Loucy (cell line): ENCODE measurements at regions not wholly inside any gene's neighbourhood (a gene's known extent, or its start where the extent isn't known, plus 50 kb on each side); places are given as distances from the start of the nearest gene placed in this dataset.

Source experiments
- H2AFZ ChIP-seq: fragments of 200-600 bp; sonication (generic); 2 replicates; pipeline ENCODE4 v1.6.0; 2016; ENCODE audit warnings: antibody characterized with exemption, mild to moderate bottlenecking, low read length, moderate library complexity
- H3F3A ChIP-seq: fragments of 200-600 bp; 2 replicates; pipeline ENCODE4 v1.6.0; 2016; ENCODE audit warnings: antibody characterized with exemption, low read depth, mild to moderate bottlenecking
- H3K27me3 ChIP-seq: fragments of 200-600 bp; sonication (generic); 2 replicates; pipeline ENCODE4 v1.6.1; 2014; ENCODE audit warnings: low read length, mild to moderate bottlenecking; ENCODE audit not compliant: insufficient read depth, poor library complexity, severe bottlenecking
- H3K36me3 ChIP-seq: fragments of 200-600 bp; sonication (generic); 2 replicates; pipeline ENCODE4 v1.6.1; 2016; ENCODE audit warnings: low read length; ENCODE audit not compliant: insufficient read depth
- H3K4me1 ChIP-seq: fragments of 200-600 bp; sonication (generic); 2 replicates; pipeline ENCODE4 v1.5.1; 2014; ENCODE audit warnings: low read length, mild to moderate bottlenecking; ENCODE audit not compliant: insufficient read depth, poor library complexity, severe bottlenecking
- H3K4me2 ChIP-seq: fragments of 200-600 bp; sonication (generic); 2 replicates; pipeline ENCODE4 v1.6.0; 2014; ENCODE audit warnings: antibody characterized with exemption, low read length, low read depth, mild to moderate bottlenecking; ENCODE audit not compliant: poor library complexity, severe bottlenecking
- H3K4me3 ChIP-seq: fragments of 200-600 bp; sonication (generic); 2 replicates; pipeline ENCODE4 v1.5.1; 2014; ENCODE audit warnings: low read length, mild to moderate bottlenecking, mixed read lengths; ENCODE audit not compliant: poor library complexity, severe bottlenecking
- H3K79me2 ChIP-seq: fragments of 200-600 bp; sonication (generic); 2 replicates; pipeline ENCODE4 v1.6.1; 2014; ENCODE audit warnings: low read length; ENCODE audit not compliant: insufficient read depth
- H3K9ac ChIP-seq: fragments of 200-600 bp; sonication (generic); 2 replicates; pipeline ENCODE4 v1.6.0; 2014; ENCODE audit warnings: mild to moderate bottlenecking, low read depth, low read length, moderate library complexity; ENCODE audit not compliant: poor library complexity, severe bottlenecking
- H3K9me2 ChIP-seq: fragments of 200-600 bp; sonication (generic); replicated peaks from 2 replicates; pipeline ENCODE4 v1.6.1; 2016; ENCODE audit warnings: low read depth, low read length, mixed read lengths
- H3K9me3 ChIP-seq: fragments of 200-600 bp; sonication (generic); 2 replicates; pipeline ENCODE4 v1.6.1; 2014; ENCODE audit warnings: mild to moderate bottlenecking, antibody characterized with exemption, low read length, low read depth; ENCODE audit not compliant: insufficient read depth
- H4K20me1 ChIP-seq: fragments of 200-600 bp; sonication (generic); 2 replicates; pipeline ENCODE4 v1.6.0; 2014; ENCODE audit warnings: antibody characterized with exemption, low read length, mild to moderate bottlenecking; ENCODE audit not compliant: insufficient read depth, poor library complexity, severe bottlenecking
- CTCF ChIP-seq: fragments of 200-600 bp; sonication (generic); conservative IDR thresholded peaks from 2 replicates; pipeline ENCODE4 v1.5.1; 2014; ENCODE audit warnings: mild to moderate bottlenecking, antibody characterized with exemption, low read length
- EZH2phosphoT487 ChIP-seq: fragments of 200-600 bp; IDR thresholded peaks from 2 replicates; pipeline ENCODE4 v1.6.1; 2018; ENCODE audit warnings: antibody characterized with exemption, mild to moderate bottlenecking, moderate library complexity, borderline replicate concordance

- Histone ChIP-seq H3F3A (no peaks in the 10 kb centered on the region), H3K4me1 (no peaks in the 10 kb centered on the region), H3K36me3 (no peaks in the 10 kb centered on the region), H3K4me3 (no peak overlapping the region), H3K27me3 (no peaks in the 10 kb centered on the region), H3K9me2 (no peaks in the 10 kb centered on the region), H4K20me1 (no peaks in the 10 kb centered on the region), H3K4me2 (no peak overlapping the region), H3K79me2 (no peaks in the 10 kb centered on the region), H3K9ac (no peak overlapping the region), H2AFZ (no peak overlapping the region), H3K9me3 (no peaks in the 10 kb centered on the region)
- TF ChIP-seq EZH2phosphoT487 = no peak
- no peak for TF ChIP-seq CTCF
Observed at GRCh38 chr13:40287428-40287827, 379.0 kb downstream of the FOXO1 start.

- TF ChIP-seq CTCF = no peak
- TF ChIP-seq EZH2phosphoT487 = no peak
Observed at GRCh38 chr13:40288259-40288658, 378.2 kb downstream of the FOXO1 start.

GRCh38 chr13:40290758-40291157, 375.7 kb downstream of the FOXO1 start:
- Histone ChIP-seq H3K9me3 (0 out of 2 replicates have a peak, but pooled peaks cover under 1% of the 10 kb centered on the region), H3K9ac (no peak overlapping the region), H3F3A (no peaks in the 10 kb centered on the region), H3K4me2 (no peak overlapping the region), H2AFZ (no peak overlapping the region), H3K4me1 (no peaks in the 10 kb centered on the region), H4K20me1 (no peaks in the 10 kb centered on the region), H3K4me3 (no peak overlapping the region), H3K9me2 (no peaks in the 10 kb centered on the region), H3K27me3 (no peaks in the 10 kb centered on the region), H3K79me2 (no peaks in the 10 kb centered on the region), H3K36me3 (no peaks in the 10 kb centered on the region)
- TF ChIP-seq EZH2phosphoT487 (no peak), CTCF (no peak)

More at GRCh38 chr13:40288259-40288658, 378.2 kb downstream of the FOXO1 start:
- Histone ChIP-seq H3K9me2 (no peaks in the 10 kb centered on the region), H3K9ac (no peak overlapping the region), H3K9me3 (no peaks in the 10 kb centered on the region), H2AFZ (no peak overlapping the region), H4K20me1 (no peaks in the 10 kb centered on the region), H3K27me3 (no peaks in the 10 kb centered on the region), H3F3A (no peaks in the 10 kb centered on the region), H3K79me2 (no peaks in the 10 kb centered on the region), H3K36me3 (no peaks in the 10 kb centered on the region), H3K4me3 (no peak overlapping the region), H3K4me2 (no peak overlapping the region), H3K4me1 (no peaks in the 10 kb centered on the region)
